ENCODE measurements at regions not wholly inside any gene's neighbourhood (a gene's known extent, or its start where the extent isn't known, plus 50 kb on each side); places are given as distances from the start of the nearest gene placed in this dataset.

DNA sequence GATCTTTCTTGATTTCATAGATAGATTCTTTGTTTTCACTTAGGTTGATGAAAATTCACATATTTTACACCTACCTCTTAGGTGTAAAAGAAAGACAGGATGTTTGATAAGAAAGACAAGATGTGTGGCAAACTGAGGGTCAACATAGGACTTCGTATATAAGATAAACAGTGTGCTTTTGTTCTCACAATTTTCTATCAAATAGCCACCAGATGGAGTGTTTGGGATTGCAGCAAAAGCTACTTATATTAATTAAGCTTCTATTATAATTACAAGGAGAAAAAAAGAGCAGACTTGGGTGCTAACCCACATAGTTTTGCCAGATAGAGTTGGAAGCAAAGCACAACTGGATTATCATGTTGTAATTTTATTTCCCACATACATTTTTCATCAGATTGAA, 232.9 kb downstream of the CDH7 start:
- CTCF ChIA-PET = no interaction called here
- TF ChIP-seq, protein P1, sequence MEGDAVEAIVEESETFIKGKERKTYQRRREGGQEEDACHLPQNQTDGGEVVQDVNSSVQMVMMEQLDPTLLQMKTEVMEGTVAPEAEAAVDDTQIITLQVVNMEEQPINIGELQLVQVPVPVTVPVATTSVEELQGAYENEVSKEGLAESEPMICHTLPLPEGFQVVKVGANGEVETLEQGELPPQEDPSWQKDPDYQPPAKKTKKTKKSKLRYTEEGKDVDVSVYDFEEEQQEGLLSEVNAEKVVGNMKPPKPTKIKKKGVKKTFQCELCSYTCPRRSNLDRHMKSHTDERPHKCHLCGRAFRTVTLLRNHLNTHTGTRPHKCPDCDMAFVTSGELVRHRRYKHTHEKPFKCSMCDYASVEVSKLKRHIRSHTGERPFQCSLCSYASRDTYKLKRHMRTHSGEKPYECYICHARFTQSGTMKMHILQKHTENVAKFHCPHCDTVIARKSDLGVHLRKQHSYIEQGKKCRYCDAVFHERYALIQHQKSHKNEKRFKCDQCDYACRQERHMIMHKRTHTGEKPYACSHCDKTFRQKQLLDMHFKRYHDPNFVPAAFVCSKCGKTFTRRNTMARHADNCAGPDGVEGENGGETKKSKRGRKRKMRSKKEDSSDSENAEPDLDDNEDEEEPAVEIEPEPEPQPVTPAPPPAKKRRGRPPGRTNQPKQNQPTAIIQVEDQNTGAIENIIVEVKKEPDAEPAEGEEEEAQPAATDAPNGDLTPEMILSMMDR (IDR thresholded peaks at IDR 0.05; ENCODE audit: insufficient read depth, low read length, missing control alignments) = no peak
- POLR2A ChIA-PET = no interaction called here
- DNase-seq (ENCODE audit: low read depth, low spot score) = no peak
- no peak overlapping the region for H3K4me3 ChIP-seq (ENCODE audit: low read depth, low read length)

DNA sequence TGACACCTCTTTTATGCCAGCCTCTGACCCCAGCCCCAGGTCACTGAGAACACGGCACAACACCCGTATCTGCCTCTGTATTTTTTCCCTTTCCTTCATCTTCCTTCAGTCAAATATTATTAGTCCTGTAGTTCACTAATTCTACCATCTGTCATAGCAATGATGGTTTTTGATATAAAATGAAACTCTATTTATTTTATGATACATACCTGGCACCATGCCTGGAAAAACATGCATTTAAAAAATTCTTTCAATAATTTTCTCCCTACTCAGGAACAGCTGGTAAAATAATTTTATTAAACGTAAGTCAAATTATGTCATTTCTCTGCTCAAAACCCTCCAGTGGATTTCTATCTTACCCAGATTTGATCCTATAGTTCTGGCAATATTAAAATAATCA, 224.7 kb downstream of the CDH7 start:
- ChIA-PET POLR2A (no interaction called here), CTCF (no interaction called here)
- DNase-seq (ENCODE audit: low read depth, low spot score) = no peak
- TF ChIP-seq, protein P1 (IDR thresholded peaks at IDR 0.05; ENCODE audit: insufficient read depth, low read length, missing control alignments) = no peak
- H3K4me3 ChIP-seq (ENCODE audit: low read depth, low read length) = no peak overlapping the region

DNA sequence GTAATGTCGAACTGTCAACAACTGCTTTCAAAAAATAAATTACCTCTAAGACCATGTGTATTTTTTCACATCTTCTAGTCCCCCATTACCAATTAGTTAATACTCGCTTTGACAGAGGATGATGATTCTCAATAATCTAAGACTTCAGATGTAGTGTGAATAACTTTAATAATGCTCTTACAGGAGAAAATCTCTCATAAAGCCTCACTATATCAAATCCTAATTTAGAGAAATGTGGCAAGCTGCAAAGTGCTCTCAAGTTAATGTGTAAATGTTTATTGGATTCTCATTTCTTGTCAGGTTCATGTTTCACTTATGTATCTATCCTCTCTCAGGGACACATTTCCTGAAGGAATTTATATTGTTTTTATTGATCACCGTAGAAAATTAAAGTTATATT, 223.9 kb downstream of the CDH7 start:
- TF ChIP-seq, protein P1 (IDR thresholded peaks at IDR 0.05; ENCODE audit: insufficient read depth, low read length, missing control alignments) = no peak
- ChIA-PET POLR2A (no interaction called here), CTCF (no interaction called here)
- no peak for DNase-seq (ENCODE audit: low read depth, low spot score)
- no peak overlapping the region for H3K4me3 ChIP-seq (ENCODE audit: low read depth, low read length)

DNA sequence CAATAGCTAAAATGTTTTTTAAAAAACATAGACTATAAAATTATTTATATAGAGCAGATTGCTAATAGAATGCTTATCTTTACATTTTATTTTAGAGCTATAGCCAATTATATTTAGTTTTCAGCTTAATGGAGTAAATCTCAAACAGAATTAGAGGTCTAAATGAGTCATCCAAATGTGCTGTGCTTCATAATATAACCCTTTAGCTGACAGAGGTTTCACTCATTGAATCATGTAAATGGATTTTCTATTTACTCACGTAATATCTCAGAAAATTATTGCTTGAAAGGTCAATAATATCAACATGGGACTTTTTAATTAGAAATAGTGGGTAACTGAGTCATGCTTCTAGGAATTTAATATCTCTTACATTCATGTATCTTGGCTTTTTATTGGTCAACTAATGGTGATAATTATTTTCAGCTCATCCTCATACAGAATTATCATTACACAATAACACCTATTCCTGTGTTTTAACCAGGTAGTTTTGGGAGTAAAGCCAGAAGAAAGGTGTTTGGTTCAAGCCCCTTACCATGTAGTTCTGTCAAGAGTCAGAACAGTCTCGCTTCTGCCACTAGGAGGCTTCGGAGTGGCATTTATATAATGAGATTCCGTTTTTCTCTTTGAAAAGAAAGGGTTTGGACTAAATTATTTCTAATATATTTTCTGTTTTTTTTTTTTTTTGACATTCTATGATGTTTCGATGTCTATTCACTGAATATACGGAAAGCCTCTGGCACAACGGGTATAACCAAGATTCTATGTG, 217.6 kb downstream of the CDH7 start:
- no peak overlapping the region for H3K4me3 ChIP-seq (ENCODE audit: low read depth, low read length)
- TF ChIP-seq, protein P1 (IDR thresholded peaks at IDR 0.05; ENCODE audit: insufficient read depth, low read length, missing control alignments) = no peak
- DNase-seq (ENCODE audit: low read depth, low spot score) = no peak
- ChIA-PET CTCF (no interaction called here), POLR2A (no interaction called here)

DNA sequence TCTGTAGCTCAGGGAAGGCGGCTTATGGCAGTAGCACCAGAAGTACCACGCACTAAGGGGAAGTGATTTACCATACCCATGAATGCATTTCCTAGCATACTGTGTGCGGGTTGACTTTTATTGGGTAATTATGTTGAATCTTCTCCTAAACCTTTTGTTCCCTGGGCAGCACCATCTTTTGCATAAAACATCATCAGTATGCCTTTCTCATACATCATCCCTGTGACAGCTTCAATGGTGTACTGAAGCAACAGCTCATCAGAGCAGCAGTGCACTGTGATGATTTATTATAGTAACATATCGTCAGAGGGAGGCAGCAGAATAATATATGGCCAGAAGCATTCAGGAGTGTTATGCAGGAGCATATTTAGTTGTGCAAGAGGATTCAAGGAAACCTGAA, 204.9 kb downstream of the CDH7 start:
- TF ChIP-seq, protein P1 (IDR thresholded peaks at IDR 0.05; ENCODE audit: insufficient read depth, low read length, missing control alignments) = no peak
- no peak overlapping the region for H3K4me3 ChIP-seq (ENCODE audit: low read depth, low read length)
- no peak for DNase-seq (ENCODE audit: low read depth, low spot score)
- ChIA-PET CTCF (no interaction called here), POLR2A (no interaction called here)

DNA sequence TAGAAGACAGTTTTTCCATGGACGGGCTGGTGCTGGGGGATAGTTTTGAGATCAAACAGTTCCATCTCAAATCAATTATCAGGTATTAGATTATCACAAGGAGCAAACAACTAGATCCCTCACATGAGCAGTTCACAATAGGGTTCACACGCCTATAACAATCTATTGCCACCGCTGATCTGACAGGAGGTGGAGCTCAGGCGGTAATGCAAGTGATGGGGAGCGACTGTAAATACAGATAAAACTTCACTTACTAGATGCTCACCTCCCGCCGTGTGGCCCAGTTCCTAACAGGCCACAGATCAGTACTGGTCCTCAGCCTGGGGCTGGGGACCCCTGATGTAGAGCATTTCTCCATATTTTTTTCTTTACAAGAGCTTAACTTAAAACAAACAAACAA, 203.6 kb downstream of the CDH7 start:
- ChIA-PET POLR2A (no interaction called here), CTCF (no interaction called here)
- H3K4me3 ChIP-seq (ENCODE audit: low read depth, low read length) = no peak overlapping the region
- TF ChIP-seq, protein P1 (IDR thresholded peaks at IDR 0.05; ENCODE audit: insufficient read depth, low read length, missing control alignments) = no peak
- no peak for DNase-seq (ENCODE audit: low read depth, low spot score)
